GM12874 (cell line): ENCODE measurements at regions not wholly inside any gene's neighbourhood (a gene's known extent, or its start where the extent isn't known, plus 50 kb on each side); places are given as distances from the start of the nearest gene placed in this dataset.
A peak's percentile ranks its signal among the peaks of the same experiment; 100 is the strongest.

Experiments used
- TF ChIP-seq, protein P1 (sequence below): IDR thresholded peaks from 2 replicates; pipeline ENCODE4 v1.5.1; 2011; ENCODE audit warnings: low read depth, mild to moderate bottlenecking, control low read depth, low read length, moderate library complexity; ENCODE audit not compliant: insufficient read depth

DNA sequence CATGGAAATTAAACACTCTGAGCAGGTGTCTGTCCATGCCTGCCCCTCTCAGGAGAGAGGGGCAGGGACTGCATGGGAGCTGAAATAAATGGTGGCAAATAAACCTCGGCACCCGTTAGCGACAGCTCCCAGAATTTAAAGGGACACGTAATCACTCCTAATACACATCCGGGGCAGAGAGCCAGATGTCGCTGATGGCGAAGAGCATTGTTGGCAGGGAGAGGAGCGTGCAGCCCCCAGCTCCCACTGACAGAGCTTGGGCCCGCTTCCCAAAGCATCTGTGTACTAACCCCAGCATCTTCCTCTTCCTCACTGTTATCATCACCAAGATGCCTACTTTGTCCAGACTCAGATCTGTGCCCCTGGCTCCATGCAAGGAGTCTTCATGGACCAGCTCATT, 85.8 kb downstream of the IRX5 start:
- TF ChIP-seq, protein P1, sequence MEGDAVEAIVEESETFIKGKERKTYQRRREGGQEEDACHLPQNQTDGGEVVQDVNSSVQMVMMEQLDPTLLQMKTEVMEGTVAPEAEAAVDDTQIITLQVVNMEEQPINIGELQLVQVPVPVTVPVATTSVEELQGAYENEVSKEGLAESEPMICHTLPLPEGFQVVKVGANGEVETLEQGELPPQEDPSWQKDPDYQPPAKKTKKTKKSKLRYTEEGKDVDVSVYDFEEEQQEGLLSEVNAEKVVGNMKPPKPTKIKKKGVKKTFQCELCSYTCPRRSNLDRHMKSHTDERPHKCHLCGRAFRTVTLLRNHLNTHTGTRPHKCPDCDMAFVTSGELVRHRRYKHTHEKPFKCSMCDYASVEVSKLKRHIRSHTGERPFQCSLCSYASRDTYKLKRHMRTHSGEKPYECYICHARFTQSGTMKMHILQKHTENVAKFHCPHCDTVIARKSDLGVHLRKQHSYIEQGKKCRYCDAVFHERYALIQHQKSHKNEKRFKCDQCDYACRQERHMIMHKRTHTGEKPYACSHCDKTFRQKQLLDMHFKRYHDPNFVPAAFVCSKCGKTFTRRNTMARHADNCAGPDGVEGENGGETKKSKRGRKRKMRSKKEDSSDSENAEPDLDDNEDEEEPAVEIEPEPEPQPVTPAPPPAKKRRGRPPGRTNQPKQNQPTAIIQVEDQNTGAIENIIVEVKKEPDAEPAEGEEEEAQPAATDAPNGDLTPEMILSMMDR: no peak

DNA sequence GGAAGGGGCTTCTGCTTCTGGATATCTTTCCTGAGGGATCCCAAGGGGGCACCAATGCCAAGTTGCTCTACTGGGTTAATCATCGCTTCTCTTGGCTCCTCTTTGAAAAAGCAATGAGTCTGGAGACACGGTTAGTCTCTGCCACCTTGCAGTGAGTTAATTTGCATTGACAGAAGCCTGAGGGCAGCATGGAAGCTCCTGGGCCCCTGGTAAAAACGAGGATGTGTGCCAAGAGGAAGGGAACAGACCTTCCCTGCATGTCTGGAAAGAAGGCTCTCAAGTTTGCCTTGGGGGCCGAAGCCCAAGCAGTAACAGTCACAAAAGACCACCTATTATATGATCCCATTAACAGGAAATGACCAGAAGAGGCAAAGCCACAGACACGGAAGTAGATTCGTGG, 86.7 kb downstream of the IRX5 start:
- TF ChIP-seq, protein P1: no peak

DNA sequence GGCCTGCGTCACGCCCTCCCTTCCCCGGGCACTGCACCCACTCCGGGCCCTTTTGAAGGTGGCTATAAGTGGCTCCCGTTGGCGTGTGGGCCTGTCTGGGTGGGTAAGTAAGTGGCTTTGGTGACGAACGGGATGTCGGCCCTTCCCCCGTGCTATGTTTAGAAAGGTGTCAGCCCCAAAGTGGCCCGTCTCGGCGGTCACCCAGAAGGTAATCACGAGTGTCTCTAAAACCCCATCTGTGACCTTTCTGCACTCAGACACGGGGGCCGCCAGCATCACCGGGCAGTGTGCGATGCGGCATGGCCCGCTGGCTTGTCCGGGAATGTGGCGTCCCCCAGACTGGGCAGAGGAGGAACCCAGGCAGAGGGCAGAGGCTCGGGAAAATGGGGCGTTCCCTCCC, 88.2 kb downstream of the IRX5 start:
- TF ChIP-seq, protein P1: no peak

DNA sequence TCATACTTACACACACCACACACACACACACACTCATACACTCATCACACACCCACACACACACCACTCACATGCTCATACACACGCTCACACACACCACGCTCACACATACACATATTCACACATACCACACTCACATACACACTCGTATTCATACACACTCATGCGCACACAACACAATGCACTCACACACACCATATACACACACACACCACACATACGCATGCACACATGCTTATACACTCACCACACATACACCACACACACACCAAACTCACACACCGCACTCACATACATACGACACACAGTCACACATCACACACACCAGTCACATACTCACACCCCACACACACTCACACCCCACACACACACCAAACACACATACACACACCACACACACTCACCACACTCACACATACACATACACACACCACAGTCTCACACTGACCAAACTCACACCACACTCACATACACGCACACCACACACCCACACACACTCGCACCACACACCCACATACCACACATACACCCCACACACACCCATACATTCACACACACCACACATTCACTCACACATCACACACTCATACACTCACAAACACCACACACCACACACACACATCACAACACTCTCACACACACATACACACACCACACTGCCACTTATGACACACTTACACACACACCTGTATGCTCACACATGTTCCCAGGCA, 88.9 kb downstream of the IRX5 start:
- TF ChIP-seq, protein P1: no peak

DNA sequence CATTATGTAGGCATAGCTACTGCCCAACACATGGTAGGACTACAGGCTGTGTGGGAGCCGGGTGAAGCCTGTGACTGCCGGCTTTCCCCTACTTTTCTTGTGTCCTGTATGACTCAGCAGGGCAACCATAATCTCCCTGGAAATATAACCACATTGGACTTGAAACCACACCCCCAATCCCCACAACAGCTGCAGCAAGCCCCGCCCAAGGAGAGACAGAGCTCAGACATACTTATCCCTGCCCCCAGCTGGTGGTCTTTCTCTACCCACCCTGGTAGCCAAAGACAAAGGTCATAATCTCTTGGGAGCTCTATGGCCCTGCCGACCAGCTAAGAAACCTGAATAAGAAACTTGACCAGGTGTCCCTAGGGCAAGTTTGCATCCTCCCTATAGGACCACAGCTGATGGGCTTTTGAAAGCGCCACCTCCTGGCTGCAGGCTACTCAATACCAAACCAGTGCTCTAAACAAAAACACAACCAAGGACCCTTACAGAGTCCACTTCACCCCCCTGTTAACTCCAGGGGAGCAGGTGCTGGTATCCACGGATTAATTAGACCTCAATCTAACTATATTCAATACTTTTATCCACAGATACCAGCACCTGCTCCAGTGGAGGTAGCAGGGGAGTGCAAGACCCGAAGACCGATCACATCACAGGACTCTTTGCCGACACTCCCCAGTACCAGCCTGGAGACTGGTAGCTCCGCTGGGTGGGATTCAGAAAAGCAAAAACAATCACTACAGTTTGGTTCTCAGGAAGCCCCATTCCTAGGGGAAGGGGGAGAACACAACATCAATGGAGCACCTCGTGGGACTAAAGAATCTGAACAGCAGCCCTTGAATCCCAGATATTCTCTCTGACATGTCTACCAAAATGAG, 91.2 kb downstream of the IRX5 start:
- TF ChIP-seq, protein P1: peak; percentile 26; the same call in 1 of the 2 replicates

DNA sequence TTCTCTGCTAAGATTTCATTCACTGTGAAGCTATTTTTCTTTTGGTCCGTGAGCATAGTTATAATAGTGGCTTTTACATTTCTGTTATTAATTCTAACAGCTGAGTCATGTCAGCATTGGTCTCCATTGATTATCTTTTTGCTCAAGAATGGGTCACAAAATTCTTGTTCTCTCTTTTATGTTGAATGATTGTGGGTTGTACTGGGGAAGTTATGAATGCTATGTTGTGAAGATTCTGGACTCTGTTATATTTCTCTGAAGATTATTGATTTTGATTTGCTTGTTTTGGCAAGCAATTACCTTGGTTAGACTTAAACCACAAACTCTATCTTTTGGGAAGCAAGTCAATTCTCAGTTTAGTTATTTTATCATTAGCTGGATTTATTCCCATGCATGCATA, 98.8 kb downstream of the IRX5 start:
- TF ChIP-seq, protein P1: no peak

DNA sequence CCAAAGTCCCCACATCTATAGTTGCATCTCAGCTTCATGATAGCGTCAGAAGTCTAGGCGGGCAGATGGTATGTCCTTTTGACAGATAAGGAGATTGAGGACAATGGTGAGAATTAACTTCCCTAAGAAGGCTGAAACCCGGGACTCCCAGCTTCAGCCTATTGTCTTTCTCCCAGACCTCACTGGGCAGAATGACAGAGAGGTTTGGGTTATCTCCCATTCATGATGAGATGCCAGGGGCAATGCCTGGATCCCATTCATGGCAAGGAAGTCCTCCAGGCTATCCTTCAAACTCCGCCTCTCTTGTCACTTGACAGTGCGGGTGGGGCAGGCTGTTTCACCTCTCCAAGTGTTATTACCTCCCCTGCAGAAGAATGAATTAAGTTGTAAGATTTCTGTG, 100.3 kb downstream of the IRX5 start:
- TF ChIP-seq, protein P1: no peak
